MM.1S (cell line): ENCODE measurements at regions not wholly inside any gene's neighbourhood (a gene's known extent, or its start where the extent isn't known, plus 50 kb on each side); places are given as distances from the start of the nearest gene placed in this dataset.

Source experiments
- DNase-seq: peaks from one replicate; pipeline ENCODE4 v3.0.0-alpha.2; 2015
- H2AFZ ChIP-seq: fragments of 300-600 bp; sonication (generic); 2 replicates; pipeline ENCODE4 v1.6.0; 2016; ENCODE audit warnings: antibody characterized with exemption, low read length
- H3F3A ChIP-seq: fragments of 300-600 bp; sonication (generic); 2 replicates; pipeline ENCODE4 v1.6.1; 2016; ENCODE audit warnings: mild to moderate bottlenecking, antibody characterized with exemption, low read length, moderate library complexity, mixed read lengths; ENCODE audit not compliant: insufficient read depth
- H3K27ac ChIP-seq: fragments of 300-600 bp; sonication (generic); 2 replicates; pipeline ENCODE4 v1.5.1; 2016; ENCODE audit warnings: mild to moderate bottlenecking, low read length
- H3K27me3 ChIP-seq: fragments of 300-600 bp; sonication (generic); replicated peaks from 2 replicates; pipeline ENCODE4 v1.6.0; 2016; ENCODE audit warnings: low read length; ENCODE audit not compliant: insufficient read depth
- H3K36me3 ChIP-seq: fragments of 300-600 bp; sonication (generic); replicated peaks from 2 replicates; pipeline ENCODE4 v1.6.1; 2016; ENCODE audit warnings: mild to moderate bottlenecking, low read length, mixed read lengths; ENCODE audit not compliant: insufficient read depth
- H3K4me1 ChIP-seq: fragments of 300-600 bp; sonication (generic); 2 replicates; pipeline ENCODE4 v1.6.1; 2016; ENCODE audit warnings: low read length, mixed read lengths
- H3K4me2 ChIP-seq: fragments of 300-600 bp; sonication (generic); 2 replicates; pipeline ENCODE4 v1.6.0; 2016; ENCODE audit warnings: low read depth, low read length
- H3K4me3 ChIP-seq: fragments of 300-600 bp; sonication (generic); 2 replicates; pipeline ENCODE4 v1.5.1; 2016; ENCODE audit warnings: low read length, mixed read lengths
- H3K79me2 ChIP-seq: fragments of 300-600 bp; sonication (generic); 2 replicates; pipeline ENCODE4 v1.6.1; 2016; ENCODE audit warnings: mixed run types, low read length, mixed read lengths
- H3K9ac ChIP-seq: fragments of 300-600 bp; sonication (generic); 2 replicates; pipeline ENCODE4 v1.6.1; 2016; ENCODE audit warnings: low read length, mixed read lengths
- H3K9me2 ChIP-seq: fragments of 300-600 bp; sonication (generic); replicated peaks from 2 replicates; pipeline ENCODE4 v1.6.1; 2016; ENCODE audit warnings: mild to moderate bottlenecking, low read length, mixed read lengths; ENCODE audit not compliant: insufficient read depth
- H3K9me3 ChIP-seq: fragments of 300-600 bp; sonication (generic); replicated peaks from 2 replicates; pipeline ENCODE4 v1.6.1; 2016; ENCODE audit warnings: mild to moderate bottlenecking, low read length, mixed read lengths; ENCODE audit not compliant: insufficient read depth
- H4K20me1 ChIP-seq: fragments of 300-600 bp; sonication (generic); 2 replicates; pipeline ENCODE4 v1.6.1; 2016; ENCODE audit warnings: mild to moderate bottlenecking, low read length, moderate library complexity, mixed read lengths; ENCODE audit not compliant: insufficient read depth
- EZH2 ChIP-seq: fragments of 300-600 bp; sonication (generic); optimal IDR thresholded peaks from 2 replicates; pipeline ENCODE3; 2017; ENCODE audit warnings: low read depth, mild to moderate bottlenecking, antibody characterized with exemption, low read length, mixed read lengths
- EZH2phosphoT487 ChIP-seq: fragments of 300-600 bp; sonication (generic); IDR thresholded peaks from 2 replicates; pipeline ENCODE4 v1.6.1; 2018; ENCODE audit warnings: antibody characterized with exemption, low read length
- TF ChIP-seq, protein P1 (sequence below): fragments of 300-600 bp; sonication (generic); IDR thresholded peaks from 2 replicates; pipeline ENCODE4 v1.5.1; 2016; ENCODE audit warnings: antibody characterized with exemption, low read length, mixed read lengths

DNA sequence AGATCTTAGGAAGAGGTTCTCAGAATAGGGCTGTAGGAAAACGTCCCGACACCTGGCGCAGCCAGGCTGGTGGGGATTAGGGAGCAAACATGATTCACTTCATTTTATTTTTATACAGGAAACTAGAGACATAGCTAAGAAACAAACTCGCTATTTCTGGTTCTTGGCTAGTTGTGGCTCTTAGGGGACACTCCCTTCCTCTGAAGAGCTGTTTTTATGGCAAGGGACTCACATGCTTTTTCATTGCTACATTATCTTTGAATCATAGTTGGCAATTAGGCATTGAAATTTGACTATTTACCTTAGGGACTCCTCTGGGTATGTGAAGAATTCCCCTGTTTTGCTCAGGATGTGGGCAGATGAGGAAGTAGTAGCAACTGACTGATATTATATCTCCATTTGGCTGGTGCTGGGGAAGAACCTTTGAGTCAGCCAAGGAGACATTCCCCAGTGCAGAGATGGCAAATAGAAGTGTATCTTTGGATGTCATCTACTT is 174.5 kb downstream of the SMIM20 start:
- Histone ChIP-seq H2AFZ (no peak overlapping the region), H3F3A (no peaks in the 10 kb centered on the region), H3K36me3 (no peaks in the 10 kb centered on the region), H3K9me3 (no peaks in the 10 kb centered on the region), H3K27me3 (no peaks in the 10 kb centered on the region), H3K4me1 (no peaks in the 10 kb centered on the region), H3K79me2 (no peaks in the 10 kb centered on the region), H3K4me3 (no peak overlapping the region), H3K4me2 (no peak overlapping the region), H3K27ac (no peak overlapping the region), H3K9ac (no peak overlapping the region), H3K9me2 (no peaks in the 10 kb centered on the region), H4K20me1 (no peaks in the 10 kb centered on the region)
- TF ChIP-seq EZH2phosphoT487 = no peak
- TF ChIP-seq, protein P1, sequence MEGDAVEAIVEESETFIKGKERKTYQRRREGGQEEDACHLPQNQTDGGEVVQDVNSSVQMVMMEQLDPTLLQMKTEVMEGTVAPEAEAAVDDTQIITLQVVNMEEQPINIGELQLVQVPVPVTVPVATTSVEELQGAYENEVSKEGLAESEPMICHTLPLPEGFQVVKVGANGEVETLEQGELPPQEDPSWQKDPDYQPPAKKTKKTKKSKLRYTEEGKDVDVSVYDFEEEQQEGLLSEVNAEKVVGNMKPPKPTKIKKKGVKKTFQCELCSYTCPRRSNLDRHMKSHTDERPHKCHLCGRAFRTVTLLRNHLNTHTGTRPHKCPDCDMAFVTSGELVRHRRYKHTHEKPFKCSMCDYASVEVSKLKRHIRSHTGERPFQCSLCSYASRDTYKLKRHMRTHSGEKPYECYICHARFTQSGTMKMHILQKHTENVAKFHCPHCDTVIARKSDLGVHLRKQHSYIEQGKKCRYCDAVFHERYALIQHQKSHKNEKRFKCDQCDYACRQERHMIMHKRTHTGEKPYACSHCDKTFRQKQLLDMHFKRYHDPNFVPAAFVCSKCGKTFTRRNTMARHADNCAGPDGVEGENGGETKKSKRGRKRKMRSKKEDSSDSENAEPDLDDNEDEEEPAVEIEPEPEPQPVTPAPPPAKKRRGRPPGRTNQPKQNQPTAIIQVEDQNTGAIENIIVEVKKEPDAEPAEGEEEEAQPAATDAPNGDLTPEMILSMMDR = no peak
- DNase-seq = no peak

DNA sequence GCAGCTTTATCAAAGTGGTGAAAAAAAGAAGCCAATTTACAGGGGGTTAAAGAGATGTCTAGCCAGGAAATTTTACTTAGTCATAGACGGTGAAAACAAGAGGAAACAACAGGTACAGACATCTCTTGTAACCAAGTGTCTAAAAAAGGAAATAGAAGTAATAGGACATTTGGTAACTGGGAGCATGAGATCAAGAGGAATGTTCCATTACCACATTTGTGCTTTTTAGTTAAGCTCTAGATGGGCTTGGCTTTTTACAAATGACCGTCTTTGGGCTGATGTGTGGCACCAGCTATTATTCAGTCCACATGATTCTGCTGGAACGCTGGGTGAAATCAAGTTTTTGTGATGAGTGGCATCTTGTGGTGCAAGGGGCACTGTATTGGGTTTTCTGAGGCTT is 179.5 kb downstream of the SMIM20 start:
- no peak overlapping the region for H3K27ac ChIP-seq
- H3F3A ChIP-seq = no peaks in the 10 kb centered on the region
- H3K9me3 ChIP-seq = no peaks in the 10 kb centered on the region
- H3K4me1 ChIP-seq = no peaks in the 10 kb centered on the region
- H3K79me2 ChIP-seq = no peaks in the 10 kb centered on the region
- no peak overlapping the region for H3K4me2 ChIP-seq
- H3K27me3 ChIP-seq = no peaks in the 10 kb centered on the region
- no peak overlapping the region for H3K9ac ChIP-seq
- no peaks in the 10 kb centered on the region for H4K20me1 ChIP-seq
- no peaks in the 10 kb centered on the region for H3K36me3 ChIP-seq
- H2AFZ ChIP-seq = no peak overlapping the region
- DNase-seq = no peak
- no peak for TF ChIP-seq EZH2
- TF ChIP-seq EZH2phosphoT487 = no peak
- TF ChIP-seq, protein P1 = no peak
- no peaks in the 10 kb centered on the region for H3K9me2 ChIP-seq
- H3K4me3 ChIP-seq = no peak overlapping the region

GRCh38 chr4:26094076-26094475 is 180.1 kb downstream of the SMIM20 start:
- H3K36me3 ChIP-seq = no peaks in the 10 kb centered on the region
- H3F3A ChIP-seq = no peaks in the 10 kb centered on the region
- no peak overlapping the region for H2AFZ ChIP-seq
- no peaks in the 10 kb centered on the region for H3K27me3 ChIP-seq
- no peak overlapping the region for H3K9ac ChIP-seq
- no peaks in the 10 kb centered on the region for H3K9me3 ChIP-seq
- no peaks in the 10 kb centered on the region for H3K79me2 ChIP-seq
- TF ChIP-seq, protein P1 = no peak
- no peak for TF ChIP-seq EZH2phosphoT487
- TF ChIP-seq EZH2 = no peak
- no peaks in the 10 kb centered on the region for H4K20me1 ChIP-seq
- no peaks in the 10 kb centered on the region for H3K4me1 ChIP-seq
- H3K27ac ChIP-seq = no peak overlapping the region
- no peaks in the 10 kb centered on the region for H3K9me2 ChIP-seq
- H3K4me3 ChIP-seq = no peak overlapping the region
- H3K4me2 ChIP-seq = no peak overlapping the region
- DNase-seq = no peak
